LNCAP (cell line): ENCODE measurements at regions not wholly inside any gene's neighbourhood (a gene's known extent, or its start where the extent isn't known, plus 50 kb on each side); places are given as distances from the start of the nearest gene placed in this dataset.

Experiments used
- CTCF ChIP-seq: fragments of 450-650 bp; IDR thresholded peaks from 2 replicates; pipeline ENCODE4 v1.5.1; 2017; ENCODE audit warnings: mild to moderate bottlenecking

GRCh38 chr2:228917220-228917619, 353.9 kb downstream of the PID1 start:
- no peak for TF ChIP-seq CTCF

- TF ChIP-seq CTCF: no peak
These were observed 354.5 kb downstream of the PID1 start for GRCh38 chr2:228916416-228917090.

GRCh38 chr2:228913176-228913575, 357.9 kb downstream of the PID1 start:
- no peak for TF ChIP-seq CTCF

- no peak for TF ChIP-seq CTCF
These were observed 368.9 kb downstream of the PID1 start for GRCh38 chr2:228902176-228902575.

- no peak for TF ChIP-seq CTCF
These were observed 369.6 kb downstream of the PID1 start for GRCh38 chr2:228901531-228901930.

- TF ChIP-seq CTCF: no peak
These were observed 392.9 kb downstream of the PID1 start for GRCh38 chr2:228878138-228878537.

- TF ChIP-seq CTCF: no peak
These were observed 394.8 kb downstream of the PID1 start for GRCh38 chr2:228876276-228876675.
